ENCODE measurements at regions not wholly inside any gene's neighbourhood (a gene's known extent, or its start where the extent isn't known, plus 50 kb on each side); places are given as distances from the start of the nearest gene placed in this dataset.

DNA sequence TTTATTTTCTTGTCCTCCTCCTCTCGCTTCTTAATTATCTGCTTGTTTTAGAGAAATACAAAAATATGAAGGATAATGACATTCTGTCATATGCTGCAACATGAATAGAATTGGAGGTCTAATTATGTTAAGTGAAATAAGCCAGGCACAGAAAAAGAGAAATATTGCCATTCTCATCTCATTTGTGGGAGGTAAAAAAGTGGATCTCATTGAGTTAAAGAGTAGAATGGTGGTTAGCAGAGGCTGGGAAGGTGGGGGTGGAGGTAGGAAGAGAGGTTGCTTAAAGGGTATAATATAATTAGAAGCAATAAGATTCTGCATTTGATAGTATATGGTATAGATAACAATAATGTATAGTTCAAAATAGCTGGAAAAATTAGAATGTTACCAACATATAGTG lies 231.3 kb downstream of the JRKL start:
- Histone ChIP-seq H3K27me3 (ENCODE audit: control insufficient read depth, insufficient read depth, low read length) (no peaks in the 10 kb centered on the region), H3K36me3 (ENCODE audit: control insufficient read depth, insufficient read depth, low read length) (no peaks in the 10 kb centered on the region), H3K4me3 (ENCODE audit: low read depth, low read length) (no peak overlapping the region)
- TF ChIP-seq, protein P1, sequence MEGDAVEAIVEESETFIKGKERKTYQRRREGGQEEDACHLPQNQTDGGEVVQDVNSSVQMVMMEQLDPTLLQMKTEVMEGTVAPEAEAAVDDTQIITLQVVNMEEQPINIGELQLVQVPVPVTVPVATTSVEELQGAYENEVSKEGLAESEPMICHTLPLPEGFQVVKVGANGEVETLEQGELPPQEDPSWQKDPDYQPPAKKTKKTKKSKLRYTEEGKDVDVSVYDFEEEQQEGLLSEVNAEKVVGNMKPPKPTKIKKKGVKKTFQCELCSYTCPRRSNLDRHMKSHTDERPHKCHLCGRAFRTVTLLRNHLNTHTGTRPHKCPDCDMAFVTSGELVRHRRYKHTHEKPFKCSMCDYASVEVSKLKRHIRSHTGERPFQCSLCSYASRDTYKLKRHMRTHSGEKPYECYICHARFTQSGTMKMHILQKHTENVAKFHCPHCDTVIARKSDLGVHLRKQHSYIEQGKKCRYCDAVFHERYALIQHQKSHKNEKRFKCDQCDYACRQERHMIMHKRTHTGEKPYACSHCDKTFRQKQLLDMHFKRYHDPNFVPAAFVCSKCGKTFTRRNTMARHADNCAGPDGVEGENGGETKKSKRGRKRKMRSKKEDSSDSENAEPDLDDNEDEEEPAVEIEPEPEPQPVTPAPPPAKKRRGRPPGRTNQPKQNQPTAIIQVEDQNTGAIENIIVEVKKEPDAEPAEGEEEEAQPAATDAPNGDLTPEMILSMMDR (IDR thresholded peaks at IDR 0.05; ENCODE audit: insufficient read depth, low read length, poor library complexity, severe bottlenecking), result no peak
- DNase-seq (ENCODE audit: low read depth), result no peak

DNA sequence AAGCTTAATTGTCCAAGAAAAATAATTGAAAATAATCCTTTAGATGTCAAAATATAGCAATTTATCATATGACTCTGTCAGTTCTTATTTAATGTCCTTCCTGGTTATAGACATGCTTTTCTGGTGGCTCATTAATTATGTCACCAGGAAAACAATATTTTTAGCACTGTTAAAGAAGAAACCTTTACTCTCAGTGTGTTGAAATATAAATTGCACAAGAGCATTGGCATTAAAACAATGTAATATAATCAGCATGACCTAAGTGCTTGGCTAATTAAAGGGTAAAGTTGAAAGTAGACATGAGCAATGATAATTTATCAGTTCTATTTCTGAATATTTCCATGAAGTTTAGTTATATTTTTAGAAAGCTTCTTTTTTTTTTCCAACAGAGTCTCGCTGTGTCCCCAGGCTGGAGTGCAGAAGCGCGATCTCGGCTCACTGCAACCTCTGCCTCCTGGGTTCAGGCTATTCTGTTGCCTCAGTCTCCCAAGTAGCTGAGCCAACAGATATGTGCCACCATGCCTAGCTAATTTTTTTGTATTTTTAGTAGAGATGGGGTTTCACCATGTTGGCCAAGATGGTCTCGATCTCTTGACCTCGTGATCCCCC lies 232.3 kb downstream of the JRKL start:
- TF ChIP-seq, protein P1 (IDR thresholded peaks at IDR 0.05; ENCODE audit: insufficient read depth, low read length, poor library complexity, severe bottlenecking), result no peak
- no peak for DNase-seq (ENCODE audit: low read depth)
- H3K36me3 ChIP-seq (ENCODE audit: control insufficient read depth, insufficient read depth, low read length), result no peaks in the 10 kb centered on the region
- no peak overlapping the region for H3K4me3 ChIP-seq (ENCODE audit: low read depth, low read length)
- no peaks in the 10 kb centered on the region for H3K27me3 ChIP-seq (ENCODE audit: control insufficient read depth, insufficient read depth, low read length)

GRCh38 chr11:96624126-96624525 lies 234.3 kb downstream of the JRKL start:
- no peak for DNase-seq (ENCODE audit: low read depth)
- TF ChIP-seq, protein P1 (IDR thresholded peaks at IDR 0.05; ENCODE audit: insufficient read depth, low read length, poor library complexity, severe bottlenecking), result no peak
- no peaks in the 10 kb centered on the region for H3K27me3 ChIP-seq (ENCODE audit: control insufficient read depth, insufficient read depth, low read length)
- no peak overlapping the region for H3K4me3 ChIP-seq (ENCODE audit: low read depth, low read length)
- H3K36me3 ChIP-seq (ENCODE audit: control insufficient read depth, insufficient read depth, low read length), result no peaks in the 10 kb centered on the region

DNA sequence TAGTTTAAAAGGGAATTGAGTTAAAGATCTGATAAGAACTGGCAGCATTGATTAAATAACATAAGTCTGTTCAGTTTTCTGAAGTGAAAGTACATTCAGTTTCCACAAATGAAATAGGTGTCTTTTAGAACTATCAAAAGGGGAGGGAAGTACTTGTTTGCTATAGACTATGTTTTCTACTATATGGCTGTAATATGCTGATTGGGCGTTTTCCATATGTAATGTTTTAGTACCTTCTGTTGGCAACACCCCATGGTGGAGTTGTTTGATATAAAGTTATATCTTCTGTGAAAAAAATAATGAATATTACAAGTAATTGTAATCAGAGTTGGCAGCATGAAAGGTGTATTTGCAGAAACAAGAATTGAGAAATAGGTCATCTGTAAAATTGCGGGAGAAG lies 237.6 kb downstream of the JRKL start:
- Histone ChIP-seq H3K36me3 (ENCODE audit: control insufficient read depth, insufficient read depth, low read length) (no peaks in the 10 kb centered on the region), H3K4me3 (ENCODE audit: low read depth, low read length) (no peak overlapping the region), H3K27me3 (ENCODE audit: control insufficient read depth, insufficient read depth, low read length) (no peaks in the 10 kb centered on the region)
- TF ChIP-seq, protein P1 (IDR thresholded peaks at IDR 0.05; ENCODE audit: insufficient read depth, low read length, poor library complexity, severe bottlenecking), result no peak
- DNase-seq (ENCODE audit: low read depth), result no peak

- Histone ChIP-seq H3K36me3 (ENCODE audit: control insufficient read depth, insufficient read depth, low read length) (no peaks in the 10 kb centered on the region), H3K4me3 (ENCODE audit: low read depth, low read length) (no peak overlapping the region), H3K27me3 (ENCODE audit: control insufficient read depth, insufficient read depth, low read length) (no peaks in the 10 kb centered on the region)
- TF ChIP-seq, protein P1 (IDR thresholded peaks at IDR 0.05; ENCODE audit: insufficient read depth, low read length, poor library complexity, severe bottlenecking), result no peak
- DNase-seq (ENCODE audit: low read depth), result no peak
Observed at GRCh38 chr11:96635655-96636054, 245.8 kb downstream of the JRKL start.

DNA sequence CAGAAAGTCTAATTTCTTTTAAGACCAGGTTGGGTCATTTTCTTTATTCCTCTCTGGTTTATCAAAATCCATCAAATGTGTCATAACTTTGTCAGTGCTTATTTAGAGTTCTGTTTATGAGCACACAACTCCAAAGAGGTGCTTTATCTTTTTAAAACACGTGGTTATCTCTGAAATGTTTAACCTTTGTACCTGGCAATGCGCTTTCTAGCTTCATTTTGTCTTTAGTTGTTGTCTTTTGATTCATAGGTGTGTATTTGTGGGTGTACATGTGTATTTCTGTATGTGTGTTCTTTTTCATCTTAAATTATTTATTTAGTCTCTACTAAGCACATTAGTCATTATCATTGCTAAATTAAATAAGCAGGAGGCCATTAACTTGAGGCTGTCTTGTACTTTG lies 251.4 kb downstream of the JRKL start:
- Histone ChIP-seq H3K27me3 (ENCODE audit: control insufficient read depth, insufficient read depth, low read length) (no peaks in the 10 kb centered on the region), H3K4me3 (ENCODE audit: low read depth, low read length) (no peak overlapping the region), H3K36me3 (ENCODE audit: control insufficient read depth, insufficient read depth, low read length) (no peaks in the 10 kb centered on the region)
- no peak for DNase-seq (ENCODE audit: low read depth)
- TF ChIP-seq, protein P1 (IDR thresholded peaks at IDR 0.05; ENCODE audit: insufficient read depth, low read length, poor library complexity, severe bottlenecking), result no peak
